ENCODE measurements at regions not wholly inside any gene's neighbourhood (a gene's known extent, or its start where the extent isn't known, plus 50 kb on each side); places are given as distances from the start of the nearest gene placed in this dataset.

- H3K36me3 Mint-ChIP-seq (ENCODE audit: insufficient read depth), result no peaks in the 10 kb centered on the region
- no peaks in the 10 kb centered on the region for H3K4me1 Mint-ChIP-seq (ENCODE audit: low read depth in 2 of 2)
- H3K27ac Mint-ChIP-seq, result no peak overlapping the region
- H3K9me3 Mint-ChIP-seq, result peaks cover 16 to 24% of the 10 kb centered on the region in 2 donors
- H3K4me3 Mint-ChIP-seq, result no peak overlapping the region
- no peak for ATAC-seq (replicated peaks)
- no peak for DNase-seq
- H3K27me3 Mint-ChIP-seq, result peaks cover 9 to 16% of the 10 kb centered on the region in 2 donors
Measured at GRCh38 chr11:103832762-103833161, 203.7 kb upstream of the DDI1 start.

GRCh38 chr11:103842191-103842590 is 194.2 kb upstream of the DDI1 start:
- ATAC-seq (replicated peaks), result no peak

GRCh38 chr11:103842795-103843194 is 193.6 kb upstream of the DDI1 start:
- no peak for ATAC-seq (replicated peaks)
- Mint-ChIP-seq H3K36me3 (ENCODE audit: insufficient read depth) (no peaks in the 10 kb centered on the region), H3K27ac (no peak overlapping the region), H3K4me3 (no peak overlapping the region), H3K9me3 (peaks cover 0 to 1% of the 10 kb centered on the region in 2 donors), H3K27me3 (no peaks in the 10 kb centered on the region), H3K4me1 (ENCODE audit: low read depth in 2 of 2) (no peaks in the 10 kb centered on the region)
- no peak for DNase-seq

More at GRCh38 chr11:103842191-103842590, 194.2 kb upstream of the DDI1 start:
- H3K36me3 Mint-ChIP-seq (ENCODE audit: insufficient read depth), result no peaks in the 10 kb centered on the region
- H3K4me1 Mint-ChIP-seq (ENCODE audit: low read depth in 2 of 2), result no peaks in the 10 kb centered on the region
- no peak for DNase-seq
- no peaks in the 10 kb centered on the region for H3K27me3 Mint-ChIP-seq
- no peak overlapping the region for H3K4me3 Mint-ChIP-seq
- no peak overlapping the region for H3K27ac Mint-ChIP-seq
- H3K9me3 Mint-ChIP-seq, result peaks cover 0 to 1% of the 10 kb centered on the region in 2 donors

DNA sequence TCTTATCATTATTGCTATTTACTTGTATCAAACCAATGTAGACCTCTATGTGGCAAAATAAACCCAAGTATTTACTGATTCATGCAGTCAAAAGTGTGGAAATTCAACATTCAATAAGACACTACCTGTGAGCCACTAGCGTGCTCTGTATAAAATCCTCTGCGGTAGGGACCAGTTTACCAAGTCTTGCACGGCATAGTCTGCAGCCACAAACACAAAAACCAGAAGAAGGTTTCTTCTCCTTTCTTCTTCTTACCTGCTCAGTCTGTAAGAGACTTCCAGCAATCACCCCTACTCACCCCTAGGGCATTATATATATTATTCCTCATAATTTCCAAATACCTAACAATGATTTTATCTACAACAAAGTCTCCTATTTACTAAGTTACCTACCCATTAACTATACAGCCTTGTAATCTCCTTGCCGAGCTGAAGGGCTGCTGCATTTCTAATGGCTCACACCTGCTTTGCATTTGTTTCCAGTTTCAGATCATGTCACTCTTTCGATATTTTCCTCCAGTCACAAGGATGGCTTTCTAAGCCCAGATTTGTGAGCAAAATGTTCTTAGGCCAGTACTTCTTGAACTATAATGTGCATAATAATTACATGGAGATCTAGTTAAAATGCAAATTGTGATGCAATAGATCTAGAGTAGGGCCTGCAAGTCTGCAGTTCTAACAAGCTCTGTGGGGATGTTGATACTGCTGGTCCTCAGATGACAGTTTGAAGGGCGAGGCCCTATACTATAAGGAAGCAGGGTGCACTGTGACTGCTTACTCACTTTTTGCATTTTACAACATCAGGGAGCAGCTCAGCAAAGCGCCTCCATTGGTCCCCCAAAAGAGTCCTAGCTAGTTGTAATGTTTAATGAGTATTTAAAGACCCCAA is 191.9 kb upstream of the DDI1 start:
- H3K9me3 Mint-ChIP-seq, result no peaks in the 10 kb centered on the region
- ATAC-seq (replicated peaks) (no peak), DNase-seq (no peak)
- H3K36me3 Mint-ChIP-seq (ENCODE audit: insufficient read depth), result no peaks in the 10 kb centered on the region
- no peaks in the 10 kb centered on the region for H3K27me3 Mint-ChIP-seq
- H3K4me1 Mint-ChIP-seq (ENCODE audit: low read depth in 2 of 2), result no peaks in the 10 kb centered on the region
- no peak overlapping the region for H3K4me3 Mint-ChIP-seq
- H3K27ac Mint-ChIP-seq, result no peak overlapping the region

GRCh38 chr11:103845331-103845730 is 191.1 kb upstream of the DDI1 start:
- Mint-ChIP-seq H3K9me3 (no peaks in the 10 kb centered on the region), H3K27ac (no peak overlapping the region)

GRCh38 chr11:103848686-103849085 is 187.8 kb upstream of the DDI1 start:
- no peak for ATAC-seq (replicated peaks)
- no peaks in the 10 kb centered on the region for H3K36me3 Mint-ChIP-seq (ENCODE audit: insufficient read depth)
- H3K27me3 Mint-ChIP-seq, result no peaks in the 10 kb centered on the region
- no peak overlapping the region for H3K4me3 Mint-ChIP-seq
- H3K9me3 Mint-ChIP-seq, result no peaks in the 10 kb centered on the region
- DNase-seq, result no peak
- H3K27ac Mint-ChIP-seq, result no peak overlapping the region
- H3K4me1 Mint-ChIP-seq (ENCODE audit: low read depth in 2 of 2), result no peaks in the 10 kb centered on the region

More at GRCh38 chr11:103845331-103845730, 191.1 kb upstream of the DDI1 start:
- ATAC-seq (replicated peaks) (no peak), DNase-seq (no peak)
- Mint-ChIP-seq H3K36me3 (ENCODE audit: insufficient read depth) (no peaks in the 10 kb centered on the region), H3K4me1 (ENCODE audit: low read depth in 2 of 2) (no peaks in the 10 kb centered on the region), H3K4me3 (no peak overlapping the region), H3K27me3 (no peaks in the 10 kb centered on the region)

GRCh38 chr11:103849366-103849765 is 187.1 kb upstream of the DDI1 start:
- Mint-ChIP-seq H3K9me3 (no peaks in the 10 kb centered on the region), H3K27me3 (peaks cover 0 to 4% of the 10 kb centered on the region in 2 donors), H3K36me3 (ENCODE audit: insufficient read depth) (no peaks in the 10 kb centered on the region), H3K4me1 (ENCODE audit: low read depth in 2 of 2) (no peaks in the 10 kb centered on the region), H3K4me3 (no peak overlapping the region), H3K27ac (no peak overlapping the region)
- DNase-seq (no peak), ATAC-seq (replicated peaks) (no peak)

DNA sequence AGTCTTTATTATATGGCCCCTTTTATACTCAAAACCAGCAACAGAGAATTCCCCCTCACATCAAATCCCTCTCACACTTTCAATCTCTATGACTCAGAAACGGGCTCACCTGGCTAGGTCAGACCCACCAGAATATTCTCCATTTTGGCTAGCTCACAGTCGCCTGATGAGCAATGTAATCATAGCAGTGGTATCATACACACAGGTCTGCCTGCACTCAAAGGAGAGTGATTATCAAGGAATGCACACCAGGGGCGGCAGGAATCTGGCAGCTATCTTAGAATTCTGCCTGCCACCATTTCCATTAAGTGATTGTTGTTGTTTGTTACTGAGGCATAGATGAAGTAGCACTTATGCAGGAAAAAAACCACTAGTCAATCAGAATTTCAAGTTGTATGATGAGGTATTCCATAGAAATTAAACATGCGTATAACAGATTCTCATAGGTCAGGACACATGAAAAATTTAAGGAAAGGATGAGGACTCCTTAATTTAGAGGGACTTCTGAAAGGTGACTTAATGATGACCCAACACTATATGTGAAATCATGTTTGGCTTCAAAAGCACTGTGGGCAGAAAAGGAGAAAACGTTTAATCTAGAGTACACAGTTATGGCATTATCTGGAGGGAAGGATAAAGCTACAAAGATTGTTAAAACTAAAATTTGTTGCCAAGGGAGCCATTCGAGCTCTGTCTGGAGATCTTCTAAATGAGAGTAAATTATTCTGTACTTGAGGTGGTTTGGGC is 185.8 kb upstream of the DDI1 start:
- no peak for ATAC-seq (replicated peaks)
- Mint-ChIP-seq H3K27me3 (peaks cover 0 to 6% of the 10 kb centered on the region in 2 donors), H3K27ac (no peak overlapping the region), H3K4me1 (ENCODE audit: low read depth in 2 of 2) (no peaks in the 10 kb centered on the region), H3K36me3 (ENCODE audit: insufficient read depth) (no peaks in the 10 kb centered on the region), H3K4me3 (no peak overlapping the region), H3K9me3 (no peaks in the 10 kb centered on the region)
- no peak for DNase-seq

GRCh38 chr11:103851166-103851651 is 185.2 kb upstream of the DDI1 start:
- no peak for ATAC-seq (replicated peaks)
- Mint-ChIP-seq H3K4me3 (no peak overlapping the region), H3K4me1 (ENCODE audit: low read depth in 2 of 2) (no peaks in the 10 kb centered on the region), H3K27me3 (peaks cover 6% of the 10 kb centered on the region in 2 donors), H3K27ac (no peak overlapping the region), H3K36me3 (ENCODE audit: insufficient read depth) (no peaks in the 10 kb centered on the region), H3K9me3 (no peaks in the 10 kb centered on the region)
- DNase-seq, result no peak

Data from effector memory CD8-positive, alpha-beta T cell (primary cell).